OCI-LY3 (cell line): ENCODE measurements at regions not wholly inside any gene's neighbourhood (a gene's known extent, or its start where the extent isn't known, plus 50 kb on each side); places are given as distances from the start of the nearest gene placed in this dataset.

ENCODE experiments used
- H2AFZ ChIP-seq: fragments of 200-600, 300-600 bp; shearing (Covaris generic); 2 replicates; pipeline ENCODE4 v1.6.0; 2014; ENCODE audit warnings: antibody characterized with exemption, low read depth, low read length
- H3K27ac ChIP-seq: fragments of 200-600, 300-600 bp; sonication (generic); 2 replicates; pipeline ENCODE4 v1.5.1; 2014; ENCODE audit warnings: mild to moderate bottlenecking, low read length, moderate library complexity, mixed read lengths
- H3K27me3 ChIP-seq: fragments of 200-600, 300-600 bp; sonication (generic); 2 replicates; pipeline ENCODE4 v1.6.1; 2014; ENCODE audit warnings: low read depth, low read length, mixed read lengths
- H3K36me3 ChIP-seq: fragments of 200-600, 300-600 bp; sonication (generic); replicated peaks from 2 replicates; pipeline ENCODE3; 2014; ENCODE audit warnings: low read depth, low read length, mixed read lengths
- H3K4me1 ChIP-seq: fragments of 300-600, 200-600 bp; sonication (generic); 2 replicates; pipeline ENCODE4 v1.6.1; 2014; ENCODE audit warnings: low read length, mixed read lengths
- H3K4me2 ChIP-seq: fragments of 200-600, 300-600 bp; sonication (generic); 2 replicates; pipeline ENCODE4 v1.6.1; 2014; ENCODE audit warnings: low read length, mixed read lengths
- H3K4me3 ChIP-seq: fragments of 300-600, 200-600 bp; sonication (generic); 2 replicates; pipeline ENCODE4 v1.5.1; 2014; ENCODE audit warnings: antibody characterized with exemption, mild to moderate bottlenecking, low read length, moderate library complexity
- H3K79me2 ChIP-seq: fragments of 300-600, 200-600 bp; shearing (Covaris generic); 2 replicates; pipeline ENCODE4 v1.6.1; 2014; ENCODE audit warnings: mild to moderate bottlenecking, low read length, mixed read lengths
- H3K9ac ChIP-seq: fragments of 300-600, 200-600 bp; shearing (Covaris generic); 2 replicates; pipeline ENCODE4 v1.6.0; 2014; ENCODE audit warnings: mild to moderate bottlenecking, low read length, moderate library complexity
- H3K9me3 ChIP-seq: fragments of 200-600, 300-600 bp; shearing (Covaris generic); 2 replicates; pipeline ENCODE4 v1.6.1; 2014; ENCODE audit warnings: low read length, mixed read lengths; ENCODE audit not compliant: insufficient read depth
- H4K20me1 ChIP-seq: fragments of 200-600, 300-600 bp; sonication (generic); 2 replicates; pipeline ENCODE4 v1.6.1; 2016; ENCODE audit warnings: low read length, mixed read lengths; ENCODE audit not compliant: insufficient read depth
- EZH2phosphoT487 ChIP-seq: fragments of 200-600 bp; shearing (Covaris generic); IDR thresholded peaks from 2 replicates; pipeline ENCODE4 v1.6.1; 2018; ENCODE audit warnings: antibody characterized with exemption, mixed run types, low read depth
- TF ChIP-seq, protein P1 (sequence below): fragments of 200-600, 300-600 bp; sonication (generic); IDR thresholded peaks from 2 replicates; pipeline ENCODE4 v1.5.1; 2014; ENCODE audit warnings: antibody characterized with exemption, low read length, low read depth

DNA sequence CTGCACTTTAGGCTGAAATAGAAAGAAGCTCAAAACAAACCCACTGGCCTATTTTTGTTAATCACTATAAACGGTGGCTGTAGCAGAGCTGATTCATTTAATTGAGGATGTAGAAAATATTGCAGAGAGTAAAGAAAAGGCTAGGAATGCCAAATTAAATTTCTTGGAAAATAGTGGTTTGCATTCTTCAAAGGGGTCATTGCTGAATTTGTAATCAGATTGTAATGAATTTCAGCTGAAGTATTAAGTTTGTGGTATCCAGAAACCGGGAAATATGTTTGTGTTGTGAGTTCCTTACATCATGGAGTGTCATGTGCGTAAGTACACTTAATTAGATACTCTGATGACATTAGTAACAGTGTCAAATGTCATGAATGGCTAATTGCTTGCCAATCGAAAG, 203.0 kb downstream of the SAMD5 start:
- H3K9me3 ChIP-seq, result no peaks in the 10 kb centered on the region
- H3K27me3 ChIP-seq, result no peaks in the 10 kb centered on the region
- H3K4me2 ChIP-seq, result no peak overlapping the region
- H4K20me1 ChIP-seq, result no peaks in the 10 kb centered on the region
- H2AFZ ChIP-seq, result no peak overlapping the region
- no peak overlapping the region for H3K27ac ChIP-seq
- H3K4me1 ChIP-seq, result no peaks in the 10 kb centered on the region
- no peak overlapping the region for H3K9ac ChIP-seq
- no peaks in the 10 kb centered on the region for H3K36me3 ChIP-seq
- no peak overlapping the region for H3K4me3 ChIP-seq
- no peaks in the 10 kb centered on the region for H3K79me2 ChIP-seq
- TF ChIP-seq, protein P1, sequence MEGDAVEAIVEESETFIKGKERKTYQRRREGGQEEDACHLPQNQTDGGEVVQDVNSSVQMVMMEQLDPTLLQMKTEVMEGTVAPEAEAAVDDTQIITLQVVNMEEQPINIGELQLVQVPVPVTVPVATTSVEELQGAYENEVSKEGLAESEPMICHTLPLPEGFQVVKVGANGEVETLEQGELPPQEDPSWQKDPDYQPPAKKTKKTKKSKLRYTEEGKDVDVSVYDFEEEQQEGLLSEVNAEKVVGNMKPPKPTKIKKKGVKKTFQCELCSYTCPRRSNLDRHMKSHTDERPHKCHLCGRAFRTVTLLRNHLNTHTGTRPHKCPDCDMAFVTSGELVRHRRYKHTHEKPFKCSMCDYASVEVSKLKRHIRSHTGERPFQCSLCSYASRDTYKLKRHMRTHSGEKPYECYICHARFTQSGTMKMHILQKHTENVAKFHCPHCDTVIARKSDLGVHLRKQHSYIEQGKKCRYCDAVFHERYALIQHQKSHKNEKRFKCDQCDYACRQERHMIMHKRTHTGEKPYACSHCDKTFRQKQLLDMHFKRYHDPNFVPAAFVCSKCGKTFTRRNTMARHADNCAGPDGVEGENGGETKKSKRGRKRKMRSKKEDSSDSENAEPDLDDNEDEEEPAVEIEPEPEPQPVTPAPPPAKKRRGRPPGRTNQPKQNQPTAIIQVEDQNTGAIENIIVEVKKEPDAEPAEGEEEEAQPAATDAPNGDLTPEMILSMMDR, result no peak
- TF ChIP-seq EZH2phosphoT487, result no peak

DNA sequence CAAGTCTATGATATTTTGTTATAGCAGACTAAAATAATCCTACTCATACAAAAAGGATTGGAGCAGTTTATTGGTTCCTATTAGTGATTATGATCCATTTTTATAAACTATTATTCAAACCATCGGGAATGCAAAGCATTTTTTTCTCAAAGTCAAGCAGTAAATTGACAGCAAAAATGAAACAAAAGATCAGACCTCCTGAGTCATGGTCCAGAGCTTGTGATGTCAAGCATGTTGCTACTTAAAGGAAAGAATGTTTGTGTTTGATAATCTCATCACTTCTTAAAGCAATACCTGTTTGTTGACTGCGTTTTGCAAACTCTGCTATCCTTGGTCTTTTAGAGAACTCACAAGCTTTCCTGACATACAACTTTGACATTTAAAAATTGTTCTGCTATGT, 204.4 kb downstream of the SAMD5 start:
- H3K4me3 ChIP-seq, result no peak overlapping the region
- H3K9me3 ChIP-seq, result no peaks in the 10 kb centered on the region
- no peaks in the 10 kb centered on the region for H3K4me1 ChIP-seq
- no peaks in the 10 kb centered on the region for H3K79me2 ChIP-seq
- TF ChIP-seq, protein P1, result no peak
- TF ChIP-seq EZH2phosphoT487, result no peak
- H3K4me2 ChIP-seq, result no peak overlapping the region
- no peaks in the 10 kb centered on the region for H3K27me3 ChIP-seq
- H3K36me3 ChIP-seq, result no peaks in the 10 kb centered on the region
- H4K20me1 ChIP-seq, result no peaks in the 10 kb centered on the region
- H3K27ac ChIP-seq, result no peak overlapping the region
- H2AFZ ChIP-seq, result no peak overlapping the region
- H3K9ac ChIP-seq, result no peak overlapping the region

DNA sequence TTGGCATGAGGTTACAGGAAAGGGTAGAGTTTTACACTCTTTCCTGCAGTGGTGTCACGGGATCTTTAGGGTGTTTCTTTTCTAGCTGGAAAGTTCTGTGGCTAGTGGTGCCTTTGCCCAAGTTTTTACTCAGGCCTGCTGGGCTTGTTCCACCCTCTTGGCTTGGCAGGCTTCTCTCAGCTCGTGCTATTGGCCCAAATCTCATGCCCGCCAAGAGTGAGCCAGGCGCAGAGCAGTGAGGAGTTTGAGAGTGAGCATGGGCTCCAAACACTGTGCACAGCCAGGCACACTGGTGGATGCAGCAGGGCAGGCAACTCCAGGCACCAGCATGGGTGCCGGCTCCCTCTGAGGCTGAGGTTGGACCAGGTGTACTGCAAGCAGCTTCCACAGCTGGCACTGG, 206.5 kb downstream of the SAMD5 start:
- no peak overlapping the region for H2AFZ ChIP-seq

DNA sequence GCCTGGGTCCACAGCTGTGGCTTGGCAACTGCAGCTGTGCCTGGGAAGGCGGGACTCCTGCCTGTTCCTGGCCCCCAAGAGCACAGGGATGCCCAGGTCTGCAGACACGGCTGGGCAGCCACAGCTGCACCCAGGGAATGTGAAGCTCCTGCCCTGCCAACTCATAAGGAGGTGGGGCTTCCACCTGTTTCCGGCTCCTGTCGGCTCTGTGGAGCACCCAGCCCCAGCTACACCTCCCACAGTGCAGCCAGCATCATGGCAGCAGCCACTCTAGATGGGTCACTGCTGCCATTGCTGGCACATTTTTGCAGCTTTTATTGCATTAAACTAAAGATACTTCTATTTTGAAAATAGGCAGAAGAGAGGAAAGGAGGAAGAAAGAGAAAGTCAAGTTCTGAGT, 207.9 kb downstream of the SAMD5 start:
- H3K4me3 ChIP-seq, result no peak overlapping the region
- H3K4me1 ChIP-seq, result no peaks in the 10 kb centered on the region
- no peaks in the 10 kb centered on the region for H3K79me2 ChIP-seq
- no peak overlapping the region for H3K9ac ChIP-seq
- H4K20me1 ChIP-seq, result no peaks in the 10 kb centered on the region
- TF ChIP-seq EZH2phosphoT487, result no peak
- TF ChIP-seq, protein P1, result no peak
- H3K36me3 ChIP-seq, result no peaks in the 10 kb centered on the region
- H3K27me3 ChIP-seq, result no peaks in the 10 kb centered on the region
- no peaks in the 10 kb centered on the region for H3K9me3 ChIP-seq
- no peak overlapping the region for H3K27ac ChIP-seq
- no peak overlapping the region for H2AFZ ChIP-seq
- no peak overlapping the region for H3K4me2 ChIP-seq

More for the DNA sequence above, 206.5 kb downstream of the SAMD5 start:
- Histone ChIP-seq H3K9me3 (no peaks in the 10 kb centered on the region), H3K4me1 (no peaks in the 10 kb centered on the region), H4K20me1 (no peaks in the 10 kb centered on the region), H3K4me3 (no peak overlapping the region), H3K9ac (no peak overlapping the region), H3K27me3 (no peaks in the 10 kb centered on the region), H3K79me2 (no peaks in the 10 kb centered on the region), H3K27ac (no peak overlapping the region), H3K36me3 (no peaks in the 10 kb centered on the region), H3K4me2 (no peak overlapping the region)
- TF ChIP-seq, protein P1, result no peak
- no peak for TF ChIP-seq EZH2phosphoT487
